ENCODE measurements at regions not wholly inside any gene's neighbourhood (a gene's known extent, or its start where the extent isn't known, plus 50 kb on each side); places are given as distances from the start of the nearest gene placed in this dataset.

DNA sequence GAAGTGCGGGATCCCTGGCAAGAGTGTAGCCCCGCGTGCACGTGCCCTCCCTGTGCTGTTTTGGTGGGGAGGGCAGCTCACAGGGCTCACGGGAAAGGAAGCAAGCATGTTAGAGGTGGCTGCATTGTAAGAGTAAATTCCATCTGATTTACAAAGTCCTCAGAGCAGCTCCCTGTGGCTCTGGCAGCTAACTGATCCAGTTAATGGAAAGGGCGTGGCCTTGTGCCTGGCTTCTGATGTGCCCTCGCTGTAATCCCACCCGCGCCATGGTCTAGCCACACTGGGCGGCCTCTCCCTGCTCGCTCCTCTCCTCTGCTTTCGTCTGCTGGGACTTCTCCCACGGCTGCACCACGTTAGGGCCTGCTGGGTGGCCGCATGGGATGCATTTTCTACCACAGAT lies 258.5 kb downstream of the FGF9 start:
- Histone ChIP-seq H3K4me3 (no peak overlapping the region), H3K27ac (no peak overlapping the region), H3K36me3 (no peaks in the 10 kb centered on the region), H3K27me3 (peaks cover 0 to 4% (median 0%) of the 10 kb centered on the region in 7 donors), H3K4me1 (no peaks in the 10 kb centered on the region), H3K9me3 (no peaks in the 10 kb centered on the region)
- intact Hi-C loops (cut with DNase I), result no loop called here
- ATAC-seq (no peak), DNase-seq (no peak)
- TF ChIP-seq, protein P1, sequence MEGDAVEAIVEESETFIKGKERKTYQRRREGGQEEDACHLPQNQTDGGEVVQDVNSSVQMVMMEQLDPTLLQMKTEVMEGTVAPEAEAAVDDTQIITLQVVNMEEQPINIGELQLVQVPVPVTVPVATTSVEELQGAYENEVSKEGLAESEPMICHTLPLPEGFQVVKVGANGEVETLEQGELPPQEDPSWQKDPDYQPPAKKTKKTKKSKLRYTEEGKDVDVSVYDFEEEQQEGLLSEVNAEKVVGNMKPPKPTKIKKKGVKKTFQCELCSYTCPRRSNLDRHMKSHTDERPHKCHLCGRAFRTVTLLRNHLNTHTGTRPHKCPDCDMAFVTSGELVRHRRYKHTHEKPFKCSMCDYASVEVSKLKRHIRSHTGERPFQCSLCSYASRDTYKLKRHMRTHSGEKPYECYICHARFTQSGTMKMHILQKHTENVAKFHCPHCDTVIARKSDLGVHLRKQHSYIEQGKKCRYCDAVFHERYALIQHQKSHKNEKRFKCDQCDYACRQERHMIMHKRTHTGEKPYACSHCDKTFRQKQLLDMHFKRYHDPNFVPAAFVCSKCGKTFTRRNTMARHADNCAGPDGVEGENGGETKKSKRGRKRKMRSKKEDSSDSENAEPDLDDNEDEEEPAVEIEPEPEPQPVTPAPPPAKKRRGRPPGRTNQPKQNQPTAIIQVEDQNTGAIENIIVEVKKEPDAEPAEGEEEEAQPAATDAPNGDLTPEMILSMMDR (IDR thresholded peaks at IDR 0.05), result no peak
- WGBS, 2 donors, result 90% methylated on average over 15 of the region's 15 CpGs

DNA sequence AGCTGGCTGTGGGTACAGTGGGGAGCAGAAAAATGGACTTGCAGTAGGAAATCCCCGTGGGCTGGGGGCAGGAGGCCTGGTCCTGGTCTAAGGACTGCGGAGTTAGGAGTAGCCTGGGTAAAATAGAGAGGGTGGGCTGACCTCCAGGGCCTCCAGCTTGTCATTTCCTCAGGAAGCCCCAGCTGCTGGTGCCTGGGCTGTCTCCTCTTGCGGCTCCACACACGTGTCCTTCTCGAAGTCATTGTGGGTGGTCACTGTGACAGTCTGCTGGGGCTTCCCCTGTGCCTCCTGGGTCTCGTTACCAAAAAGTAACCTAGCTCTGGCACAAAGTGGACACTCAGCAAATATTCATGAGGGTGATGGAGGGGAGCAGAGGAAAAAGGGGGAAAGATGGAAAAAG lies 259.7 kb downstream of the FGF9 start:
- Histone ChIP-seq H3K27me3 (peaks cover 0 to 7% (median 0%) of the 10 kb centered on the region in 7 donors), H3K36me3 (no peaks in the 10 kb centered on the region), H3K9me3 (peaks cover 0 to 1% (median 0%) of the 10 kb centered on the region in 11 donors), H3K4me3 (no peak overlapping the region), H3K27ac (no peak overlapping the region), H3K4me1 (no peaks in the 10 kb centered on the region)
- DNase-seq (no peak), ATAC-seq (no peak)
- TF ChIP-seq, protein P1 (IDR thresholded peaks at IDR 0.05), result no peak
- WGBS, 2 donors, result 44 to 51% methylated on average over 6 of the region's 6 CpGs
- intact Hi-C loops (cut with DNase I), result no loop called here

DNA sequence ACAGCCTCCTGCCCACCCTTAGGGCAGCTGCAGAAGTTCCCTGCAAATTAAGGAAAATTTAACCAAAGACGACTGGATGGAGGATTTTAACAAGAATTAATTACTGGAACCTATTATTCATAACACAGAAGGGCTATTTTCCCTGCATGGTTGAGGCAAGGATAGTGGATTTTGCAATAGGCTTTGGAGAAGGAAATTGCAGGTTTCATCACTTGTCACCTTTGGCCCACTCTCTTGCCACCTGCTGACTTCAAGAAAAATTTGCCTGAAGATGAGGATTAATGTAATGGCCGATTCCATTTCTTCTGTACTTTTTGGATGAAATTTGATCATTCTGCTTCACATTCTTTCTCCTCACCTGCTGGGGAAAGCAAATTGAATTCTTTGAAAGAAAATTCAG lies 261.7 kb downstream of the FGF9 start:
- DNase-seq, result no peak
- H3K27ac ChIP-seq, result no peak overlapping the region
- no peaks in the 10 kb centered on the region for H3K4me1 ChIP-seq
- TF ChIP-seq, protein P1 (IDR thresholded peaks at IDR 0.05), result no peak
- H3K4me3 ChIP-seq, result no peak overlapping the region
- H3K27me3 ChIP-seq, result peaks cover 0 to 7% (median 0%) of the 10 kb centered on the region in 7 donors
- peaks cover 0 to 4% (median 0%) of the 10 kb centered on the region in 11 donors for H3K9me3 ChIP-seq
- 83 to 89% methylated on average over 2 of the region's 2 CpGs for WGBS, 2 donors
- no peak for ATAC-seq
- H3K36me3 ChIP-seq, result no peaks in the 10 kb centered on the region
- intact Hi-C loops (cut with DNase I), result no loop called here

DNA sequence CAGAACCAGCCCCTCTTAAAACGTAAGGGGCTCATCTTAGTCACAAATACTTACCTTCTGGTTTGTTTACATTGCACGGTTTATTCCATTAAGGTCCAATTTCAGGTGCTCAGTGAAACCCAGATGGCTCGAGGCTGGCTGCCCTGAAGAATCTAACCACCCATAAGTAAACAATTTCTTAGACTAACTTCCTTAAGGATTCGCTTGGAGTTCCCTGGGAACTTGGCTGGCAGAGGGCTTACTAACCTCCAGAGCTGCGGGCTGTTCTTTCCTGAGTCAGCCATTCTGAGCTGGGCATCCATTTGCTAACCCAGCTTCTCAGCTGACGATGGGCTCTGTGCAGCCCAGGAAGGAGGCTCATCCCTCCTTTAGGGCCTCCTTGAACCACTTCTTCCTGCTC lies 262.1 kb downstream of the FGF9 start:
- Histone ChIP-seq H3K27me3 (peaks cover 0 to 7% (median 0%) of the 10 kb centered on the region in 7 donors), H3K4me1 (no peaks in the 10 kb centered on the region), H3K36me3 (no peaks in the 10 kb centered on the region), H3K4me3 (no peak overlapping the region), H3K27ac (no peak overlapping the region), H3K9me3 (peaks cover 0 to 4% (median 0%) of the 10 kb centered on the region in 11 donors)
- DNase-seq (no peak), ATAC-seq (no peak)
- WGBS, 2 donors, result 76 to 82% methylated on average over 6 of the region's 6 CpGs
- TF ChIP-seq, protein P1 (IDR thresholded peaks at IDR 0.05), result no peak
- intact Hi-C loops (cut with DNase I), result no loop called here
